ENCODE measurements at regions not wholly inside any gene's neighbourhood (a gene's known extent, or its start where the extent isn't known, plus 50 kb on each side); places are given as distances from the start of the nearest gene placed in this dataset.

DNA sequence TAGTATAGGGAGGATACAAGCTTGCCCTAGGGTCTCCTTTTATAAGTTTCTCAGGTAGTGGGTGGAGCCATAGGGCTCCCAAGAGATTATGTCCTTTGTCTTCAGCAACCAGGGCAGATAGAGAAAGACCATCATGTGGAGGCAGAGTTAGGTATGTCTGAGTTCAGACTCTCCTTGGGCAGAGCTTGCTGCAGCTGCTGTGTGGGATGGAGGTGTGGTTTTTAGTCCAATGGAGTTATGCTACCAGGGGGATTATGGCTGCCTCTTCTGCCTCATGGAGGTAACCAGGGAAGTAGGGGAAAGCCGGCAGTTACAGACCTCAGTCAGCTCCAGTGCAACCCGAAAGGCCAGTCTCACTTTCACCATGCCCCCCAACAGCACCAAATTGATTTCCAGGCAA lies 220.5 kb downstream of the NECTIN3 start:
- TF ChIP-seq ZNF510 (tag by site-specific recombination; IDR thresholded peaks at IDR 0.05; ENCODE audit: insufficient replicate concordance) (no peak), ZNF280D (tag by site-specific recombination; IDR thresholded peaks at IDR 0.05) (no peak), ZNF426 (tag by site-specific recombination; IDR thresholded peaks at IDR 0.05) (no peak), ZNF776 (tag by site-specific recombination; IDR thresholded peaks at IDR 0.05; ENCODE audit: borderline replicate concordance) (no peak), ZNF621 (tag by site-specific recombination; IDR thresholded peaks at IDR 0.05) (no peak), REST (tag by site-specific recombination; IDR thresholded peaks at IDR 0.05) (no peak), HIC1 (tag by site-specific recombination; IDR thresholded peaks at IDR 0.05) (no peak)
- TF ChIP-seq, protein P1, sequence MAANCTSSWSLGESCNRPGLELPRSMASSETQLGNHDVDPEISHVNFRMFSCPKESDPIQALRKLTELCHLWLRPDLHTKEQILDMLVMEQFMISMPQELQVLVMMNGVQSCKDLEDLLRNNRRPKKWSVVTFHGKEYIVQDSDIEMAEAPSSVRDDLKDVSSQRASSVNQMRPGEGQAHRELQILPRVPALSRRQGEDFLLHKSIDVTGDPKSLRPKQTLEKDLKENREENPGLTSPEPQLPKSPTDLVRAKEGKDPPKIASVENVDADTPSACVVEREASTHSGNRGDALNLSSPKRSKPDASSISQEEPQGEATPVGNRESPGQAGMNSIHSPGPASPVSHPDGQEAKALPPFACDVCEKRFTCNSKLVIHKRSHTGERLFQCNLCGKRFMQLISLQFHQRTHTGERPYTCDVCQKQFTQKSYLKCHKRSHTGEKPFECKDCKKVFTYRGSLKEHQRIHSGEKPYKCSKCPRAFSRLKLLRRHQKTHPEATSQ (tag by site-specific recombination; IDR thresholded peaks at IDR 0.05), result no peak
- TF ChIP-seq, protein P2, sequence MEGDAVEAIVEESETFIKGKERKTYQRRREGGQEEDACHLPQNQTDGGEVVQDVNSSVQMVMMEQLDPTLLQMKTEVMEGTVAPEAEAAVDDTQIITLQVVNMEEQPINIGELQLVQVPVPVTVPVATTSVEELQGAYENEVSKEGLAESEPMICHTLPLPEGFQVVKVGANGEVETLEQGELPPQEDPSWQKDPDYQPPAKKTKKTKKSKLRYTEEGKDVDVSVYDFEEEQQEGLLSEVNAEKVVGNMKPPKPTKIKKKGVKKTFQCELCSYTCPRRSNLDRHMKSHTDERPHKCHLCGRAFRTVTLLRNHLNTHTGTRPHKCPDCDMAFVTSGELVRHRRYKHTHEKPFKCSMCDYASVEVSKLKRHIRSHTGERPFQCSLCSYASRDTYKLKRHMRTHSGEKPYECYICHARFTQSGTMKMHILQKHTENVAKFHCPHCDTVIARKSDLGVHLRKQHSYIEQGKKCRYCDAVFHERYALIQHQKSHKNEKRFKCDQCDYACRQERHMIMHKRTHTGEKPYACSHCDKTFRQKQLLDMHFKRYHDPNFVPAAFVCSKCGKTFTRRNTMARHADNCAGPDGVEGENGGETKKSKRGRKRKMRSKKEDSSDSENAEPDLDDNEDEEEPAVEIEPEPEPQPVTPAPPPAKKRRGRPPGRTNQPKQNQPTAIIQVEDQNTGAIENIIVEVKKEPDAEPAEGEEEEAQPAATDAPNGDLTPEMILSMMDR (tag by site-specific recombination; IDR thresholded peaks at IDR 0.05), result no peak
- TF ChIP-seq, protein P3, sequence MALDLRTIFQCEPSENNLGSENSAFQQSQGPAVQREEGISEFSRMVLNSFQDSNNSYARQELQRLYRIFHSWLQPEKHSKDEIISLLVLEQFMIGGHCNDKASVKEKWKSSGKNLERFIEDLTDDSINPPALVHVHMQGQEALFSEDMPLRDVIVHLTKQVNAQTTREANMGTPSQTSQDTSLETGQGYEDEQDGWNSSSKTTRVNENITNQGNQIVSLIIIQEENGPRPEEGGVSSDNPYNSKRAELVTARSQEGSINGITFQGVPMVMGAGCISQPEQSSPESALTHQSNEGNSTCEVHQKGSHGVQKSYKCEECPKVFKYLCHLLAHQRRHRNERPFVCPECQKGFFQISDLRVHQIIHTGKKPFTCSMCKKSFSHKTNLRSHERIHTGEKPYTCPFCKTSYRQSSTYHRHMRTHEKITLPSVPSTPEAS (tag by site-specific recombination; IDR thresholded peaks at IDR 0.05), result no peak

All from HEK293 (cell line).